Activated T-cell treated with anti-CD3 and anti-CD28 coated beads, Interleukin-2, amount 50 U/mL, for 4 hours (primary cell): ENCODE measurements at regions not wholly inside any gene's neighbourhood (a gene's known extent, or its start where the extent isn't known, plus 50 kb on each side); places are given as distances from the start of the nearest gene placed in this dataset.
A peak's percentile ranks its signal among the peaks of the same experiment; 100 is the strongest.

ENCODE experiments used
- ATAC-seq, 2 donors: fragments of 200-7000 bp; cut with Tn5 transposase; one replicate each; pipeline ENCODE4 v1.10.0; 2021
- DNase-seq: peaks from one replicate; pipeline ENCODE4 v3.0.0-alpha.2; 2020
- H3K27me3 Mint-ChIP-seq: one replicate; pipeline ENCODE4 v1.8.0; 2021; ENCODE audit warnings: low read depth, mixed read lengths
- H3K36me3 Mint-ChIP-seq: one replicate; pipeline ENCODE4 v1.8.0; 2022; ENCODE audit warnings: mixed read lengths; ENCODE audit not compliant: insufficient read depth
- H3K4me1 Mint-ChIP-seq: one replicate; pipeline ENCODE4 v1.8.0; 2021; ENCODE audit warnings: low read depth, mixed read lengths
- H3K4me3 Mint-ChIP-seq: one replicate; pipeline ENCODE4 v1.8.0; 2021; ENCODE audit warnings: mild to moderate bottlenecking, moderate library complexity, mixed read lengths
- H3K9me3 Mint-ChIP-seq: one replicate; pipeline ENCODE4 v1.8.0; 2021; ENCODE audit warnings: mixed read lengths

- Mint-ChIP-seq H3K4me1 (peaks cover 33% of the 10 kb centered on the region), H3K9me3 (no peaks in the 10 kb centered on the region), H3K36me3 (no peaks in the 10 kb centered on the region), H3K4me3 (no peak overlapping the region), H3K27me3 (no peaks in the 10 kb centered on the region)
- no peak for ATAC-seq
- DNase-seq = no peak
Observed at GRCh38 chr6:143621876-143622605, 55.7 kb upstream of the PHACTR2 start.

DNA sequence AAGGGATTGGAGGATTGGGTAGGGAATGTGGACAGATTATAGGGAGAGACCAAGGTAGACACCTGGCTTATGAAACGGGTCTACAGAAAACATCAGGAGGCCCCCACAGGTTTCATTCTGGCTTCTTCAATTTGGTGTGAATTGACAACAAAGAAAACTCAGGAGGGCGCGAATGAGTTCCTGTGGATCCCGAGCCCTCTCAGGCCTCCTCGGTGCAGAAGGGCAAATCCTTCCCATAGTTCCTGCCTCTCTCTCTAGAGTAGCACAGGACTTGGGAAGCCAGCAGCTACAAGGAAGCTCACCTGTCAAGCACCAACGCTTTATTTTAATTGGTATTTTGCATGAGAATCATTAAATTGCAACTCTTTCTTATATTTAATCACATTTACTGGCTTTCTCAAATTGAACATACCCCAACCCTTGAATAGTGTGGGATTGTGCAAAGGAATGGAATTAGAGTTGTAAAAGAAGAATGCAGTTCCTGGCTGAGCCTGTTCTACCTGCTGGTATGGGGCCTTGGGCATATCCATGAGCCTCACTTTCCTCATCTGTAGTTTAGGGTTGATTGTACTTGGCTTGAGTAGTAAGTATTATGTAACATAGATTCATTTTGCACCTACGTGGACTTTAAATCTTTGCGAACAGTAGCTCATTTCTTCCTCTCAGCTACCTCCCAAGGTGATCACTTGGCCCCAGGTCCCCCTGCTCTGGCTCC lies 56.4 kb upstream of the PHACTR2 start:
- no peak for ATAC-seq
- no peak overlapping the region for H3K4me3 Mint-ChIP-seq
- H3K27me3 Mint-ChIP-seq = no peaks in the 10 kb centered on the region
- peaks cover 3% of the 10 kb centered on the region for H3K36me3 Mint-ChIP-seq
- no peaks in the 10 kb centered on the region for H3K9me3 Mint-ChIP-seq
- H3K4me1 Mint-ChIP-seq = peaks cover 35% of the 10 kb centered on the region
- no peak for DNase-seq

DNA sequence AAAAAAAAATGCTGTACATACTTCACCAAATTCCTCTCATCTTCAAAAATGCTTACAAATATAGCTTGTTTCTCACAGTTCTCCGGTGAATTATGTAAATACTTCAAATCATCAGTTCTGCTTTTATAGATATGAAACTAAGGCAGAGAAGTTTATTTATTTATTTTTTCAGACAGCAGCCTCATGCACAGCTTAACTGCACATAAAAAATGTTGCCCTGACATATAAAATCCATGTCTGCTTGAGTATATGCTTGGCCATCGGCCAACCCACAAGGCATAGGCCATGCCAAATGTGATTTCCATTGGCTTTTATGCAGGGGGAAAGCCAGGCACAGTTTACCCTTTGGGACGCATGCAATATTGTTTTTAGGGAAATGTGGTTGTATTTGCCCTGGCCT lies 57.3 kb upstream of the PHACTR2 start:
- Mint-ChIP-seq H3K27me3 (no peaks in the 10 kb centered on the region), H3K9me3 (no peaks in the 10 kb centered on the region), H3K4me3 (no peak overlapping the region), H3K36me3 (peaks cover 3% of the 10 kb centered on the region), H3K4me1 (peaks cover 30% of the 10 kb centered on the region)
- ATAC-seq = no peak
- DNase-seq = no peak

DNA sequence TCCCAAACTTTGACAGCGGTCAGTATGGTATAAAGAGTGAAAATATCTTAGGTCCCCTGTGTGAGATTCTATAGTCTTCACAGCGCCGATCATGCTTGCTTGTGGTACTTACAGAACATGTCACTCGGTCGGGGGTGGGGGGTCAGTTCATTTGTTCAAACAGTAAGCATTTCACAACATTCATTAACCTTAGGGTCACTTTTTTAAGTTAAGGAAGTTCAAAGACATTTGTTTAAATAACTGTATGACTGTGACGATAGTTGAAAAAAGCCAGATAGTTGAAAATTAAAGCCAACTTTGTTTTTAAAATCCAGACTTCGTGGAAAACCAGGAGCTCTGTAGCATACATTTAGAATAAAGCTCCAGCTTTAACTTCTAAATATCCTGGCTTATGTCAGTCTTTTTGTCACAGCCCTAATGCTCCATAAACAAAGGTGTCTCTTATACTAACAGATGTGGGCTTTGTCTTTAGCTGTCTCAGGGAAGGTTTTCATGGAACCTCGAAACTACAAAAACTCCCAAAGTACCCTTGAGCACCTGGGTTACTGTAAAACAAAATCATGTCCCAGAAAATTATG lies 57.9 kb upstream of the PHACTR2 start:
- peaks cover 3% of the 10 kb centered on the region for H3K36me3 Mint-ChIP-seq
- peaks cover 33% of the 10 kb centered on the region for H3K4me1 Mint-ChIP-seq
- DNase-seq (no peak), ATAC-seq (no peak)
- no peak overlapping the region for H3K4me3 Mint-ChIP-seq
- no peaks in the 10 kb centered on the region for H3K9me3 Mint-ChIP-seq
- no peaks in the 10 kb centered on the region for H3K27me3 Mint-ChIP-seq

GRCh38 chr6:143616741-143617140 lies 61.0 kb upstream of the PHACTR2 start:
- peaks cover 34% of the 10 kb centered on the region for H3K4me1 Mint-ChIP-seq
- H3K27me3 Mint-ChIP-seq = no peaks in the 10 kb centered on the region
- H3K9me3 Mint-ChIP-seq = no peaks in the 10 kb centered on the region
- H3K36me3 Mint-ChIP-seq = peaks cover 3% of the 10 kb centered on the region
- DNase-seq (no peak), ATAC-seq (no peak)
- no peak overlapping the region for H3K4me3 Mint-ChIP-seq

- Mint-ChIP-seq H3K36me3 (peaks cover 3% of the 10 kb centered on the region), H3K27me3 (no peaks in the 10 kb centered on the region), H3K9me3 (no peaks in the 10 kb centered on the region), H3K4me1 (peaks cover 39% of the 10 kb centered on the region), H3K4me3 (no peak overlapping the region)
- ATAC-seq (peak; percentile 74 to 76), DNase-seq (no peak)
Observed at GRCh38 chr6:143615785-143616184, 62.0 kb upstream of the PHACTR2 start.

DNA sequence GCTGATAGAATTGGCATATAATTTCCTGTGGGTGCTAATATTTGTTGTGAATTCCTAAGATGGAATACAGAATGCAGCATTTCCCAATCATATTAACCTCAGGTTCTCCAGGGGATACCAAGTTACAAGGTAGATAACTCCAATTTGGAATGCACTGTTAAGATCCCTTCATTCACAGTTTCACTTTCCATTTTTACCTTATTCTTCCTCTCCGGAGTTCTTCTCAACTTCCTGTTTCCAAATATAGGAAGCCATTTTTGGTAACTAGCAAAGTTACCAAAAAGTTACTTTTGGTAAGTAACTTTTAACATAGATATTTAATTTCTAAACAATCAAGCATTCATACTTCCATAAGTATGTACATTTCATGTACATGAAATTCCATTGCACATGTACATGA lies 63.5 kb upstream of the PHACTR2 start:
- no peaks in the 10 kb centered on the region for H3K27me3 Mint-ChIP-seq
- no peak for ATAC-seq
- H3K9me3 Mint-ChIP-seq = no peaks in the 10 kb centered on the region

DNA sequence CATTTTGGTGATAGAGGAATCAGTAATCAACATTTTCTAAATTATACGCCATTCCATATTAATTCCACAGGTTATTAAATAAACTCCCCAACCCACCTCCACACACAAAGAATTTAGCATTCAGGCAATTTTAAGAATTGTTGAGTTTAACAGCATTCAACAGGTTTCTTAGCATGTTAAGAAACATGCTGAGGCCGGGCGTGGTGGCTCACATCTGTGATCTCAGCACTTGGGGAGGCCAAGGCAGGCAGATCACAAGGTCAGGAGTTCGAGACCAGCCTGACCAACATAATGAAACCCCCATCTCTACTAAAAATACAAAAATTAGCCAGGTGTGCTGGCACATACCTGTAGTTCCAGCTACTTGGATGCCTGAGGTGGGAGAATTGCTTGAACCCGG lies 64.0 kb upstream of the PHACTR2 start:
- Mint-ChIP-seq H3K27me3 (no peaks in the 10 kb centered on the region), H3K4me3 (no peak overlapping the region), H3K9me3 (no peaks in the 10 kb centered on the region), H3K36me3 (peaks cover 3% of the 10 kb centered on the region), H3K4me1 (peaks cover 40% of the 10 kb centered on the region)
- ATAC-seq (no peak), DNase-seq (no peak)

More for the DNA sequence above, 63.5 kb upstream of the PHACTR2 start:
- no peak for DNase-seq
- Mint-ChIP-seq H3K4me1 (peaks cover 39% of the 10 kb centered on the region), H3K36me3 (peaks cover 3% of the 10 kb centered on the region), H3K4me3 (no peak overlapping the region)

DNA sequence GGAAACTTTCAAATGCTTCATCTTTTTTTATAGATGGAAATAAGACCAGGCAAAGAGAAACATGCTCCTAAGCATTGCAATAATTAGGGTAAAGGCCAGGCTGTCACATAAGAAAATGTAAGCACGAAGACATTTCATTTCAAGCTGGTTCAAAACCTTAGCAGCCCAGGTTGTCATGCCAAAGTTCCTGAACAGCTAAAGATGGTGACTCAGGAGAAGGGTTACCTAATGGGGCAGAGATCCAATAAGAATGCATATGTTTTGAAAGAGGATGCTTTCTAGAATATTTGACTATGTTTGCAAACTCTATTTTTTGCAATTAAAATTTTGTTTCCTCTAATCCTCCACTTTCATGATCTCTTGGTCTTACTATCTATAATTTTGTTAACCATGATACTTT lies 65.6 kb upstream of the PHACTR2 start:
- Mint-ChIP-seq H3K9me3 (no peaks in the 10 kb centered on the region), H3K27me3 (no peaks in the 10 kb centered on the region), H3K4me1 (peaks cover 35% of the 10 kb centered on the region), H3K4me3 (no peak overlapping the region), H3K36me3 (peaks cover 5% of the 10 kb centered on the region)
- ATAC-seq (no peak), DNase-seq (no peak)

DNA sequence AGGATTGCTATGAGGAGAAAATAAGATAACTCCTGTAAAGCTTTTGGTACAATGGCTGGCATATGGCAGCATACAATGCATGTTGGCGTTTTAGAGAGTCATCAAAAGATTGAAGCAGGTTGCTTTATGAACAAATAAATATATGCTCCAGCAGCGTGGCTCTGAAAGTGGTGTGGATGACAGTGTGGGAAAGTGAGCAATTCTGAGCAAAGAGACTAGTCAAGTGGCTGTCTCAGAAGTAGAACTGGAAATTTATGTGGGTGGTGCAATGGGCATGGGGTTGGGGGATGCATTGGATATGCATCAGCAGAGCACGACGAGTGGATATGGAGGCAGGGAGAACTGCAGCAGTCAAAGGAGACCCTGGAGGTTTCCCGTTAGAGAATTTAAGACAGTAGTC lies 66.2 kb upstream of the PHACTR2 start:
- ATAC-seq (peak in 1 of 2 donors; percentile 39), DNase-seq (no peak)
- Mint-ChIP-seq H3K4me1 (peaks cover 32% of the 10 kb centered on the region), H3K27me3 (no peaks in the 10 kb centered on the region), H3K36me3 (peaks cover 5% of the 10 kb centered on the region), H3K9me3 (no peaks in the 10 kb centered on the region), H3K4me3 (no peak overlapping the region)

- Mint-ChIP-seq H3K4me3 (no peak overlapping the region), H3K9me3 (no peaks in the 10 kb centered on the region), H3K36me3 (peaks cover 2% of the 10 kb centered on the region), H3K27me3 (no peaks in the 10 kb centered on the region), H3K4me1 (peaks cover 26% of the 10 kb centered on the region)
- DNase-seq (no peak), ATAC-seq (no peak)
Observed at GRCh38 chr6:143609972-143610371, 67.8 kb upstream of the PHACTR2 start.

DNA sequence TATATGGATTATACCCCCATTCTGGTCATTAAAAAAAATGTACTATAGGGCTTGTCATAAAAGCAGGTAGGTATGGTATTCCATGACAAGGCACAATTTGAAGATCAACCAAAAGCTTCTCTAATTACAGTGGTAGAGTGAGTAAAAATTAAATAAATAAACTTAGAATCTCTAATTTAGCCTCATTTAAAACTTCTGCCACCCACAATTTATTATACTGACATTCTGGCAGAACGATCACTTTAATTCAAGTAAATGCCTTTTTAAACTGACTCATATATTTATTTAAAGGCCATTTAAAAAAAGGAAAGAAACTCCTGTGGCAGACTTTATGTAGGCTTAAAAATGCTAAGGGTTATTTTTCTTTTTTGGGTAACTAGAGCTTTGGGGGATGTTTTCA lies 68.3 kb upstream of the PHACTR2 start:
- Mint-ChIP-seq H3K36me3 (peaks cover 2% of the 10 kb centered on the region), H3K9me3 (no peaks in the 10 kb centered on the region), H3K4me3 (no peak overlapping the region), H3K4me1 (peaks cover 23% of the 10 kb centered on the region), H3K27me3 (no peaks in the 10 kb centered on the region)
- DNase-seq (no peak), ATAC-seq (no peak)

GRCh38 chr6:143608906-143609305 lies 68.9 kb upstream of the PHACTR2 start:
- H3K9me3 Mint-ChIP-seq = no peaks in the 10 kb centered on the region
- H3K4me3 Mint-ChIP-seq = no peak overlapping the region
- DNase-seq (no peak), ATAC-seq (no peak)
- H3K36me3 Mint-ChIP-seq = peaks cover 2% of the 10 kb centered on the region
- no peaks in the 10 kb centered on the region for H3K27me3 Mint-ChIP-seq
- H3K4me1 Mint-ChIP-seq = peaks cover 19% of the 10 kb centered on the region

DNA sequence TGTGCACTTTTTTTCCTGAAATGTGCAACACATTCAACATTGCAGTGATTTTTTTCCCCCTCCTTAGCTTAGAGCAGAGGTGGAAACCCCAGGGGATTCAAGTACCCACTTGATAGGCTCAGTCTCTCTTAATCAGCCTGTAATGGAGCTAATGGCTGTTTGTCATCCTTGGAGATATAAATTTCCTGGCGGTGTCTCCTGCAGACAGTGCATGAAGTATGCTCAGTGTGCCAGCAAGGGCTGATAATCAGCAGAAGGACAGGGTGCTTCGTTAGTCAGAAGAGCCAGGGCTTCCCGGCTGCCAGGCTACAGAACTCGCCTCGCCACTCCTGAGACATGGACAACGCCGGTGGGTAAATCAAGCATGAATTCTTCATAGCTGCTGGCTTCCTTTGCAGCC lies 69.8 kb upstream of the PHACTR2 start:
- H3K27me3 Mint-ChIP-seq = no peaks in the 10 kb centered on the region
- no peak overlapping the region for H3K4me3 Mint-ChIP-seq
- peaks cover 2% of the 10 kb centered on the region for H3K36me3 Mint-ChIP-seq
- DNase-seq (no peak), ATAC-seq (no peak)
- no peaks in the 10 kb centered on the region for H3K9me3 Mint-ChIP-seq
- peaks cover 15% of the 10 kb centered on the region for H3K4me1 Mint-ChIP-seq

- ATAC-seq (no peak), DNase-seq (no peak)
- peaks cover 15% of the 10 kb centered on the region for H3K4me1 Mint-ChIP-seq
- no peaks in the 10 kb centered on the region for H3K27me3 Mint-ChIP-seq
- H3K4me3 Mint-ChIP-seq = no peak overlapping the region
- no peaks in the 10 kb centered on the region for H3K9me3 Mint-ChIP-seq
- peaks cover 2% of the 10 kb centered on the region for H3K36me3 Mint-ChIP-seq
Observed at GRCh38 chr6:143607168-143607567, 70.6 kb upstream of the PHACTR2 start.
